ENCODE measurements at regions not wholly inside any gene's neighbourhood (a gene's known extent, or its start where the extent isn't known, plus 50 kb on each side); places are given as distances from the start of the nearest gene placed in this dataset.
"Not testable (repeated sequence)": the region's sequence is repeated elsewhere in the genome, so short reads cannot be mapped to it uniquely, and the experiment has no call there.

GRCh38 chr5:101627770-101628169 is 668.3 kb downstream of the SLCO4C1 start:
- not testable (repeated sequence) for DNase-seq

GRCh38 chr5:101626572-101626971 is 669.5 kb downstream of the SLCO4C1 start:
- DNase-seq = no peak

GRCh38 chr5:101611039-101611438 is 685.0 kb downstream of the SLCO4C1 start:
- DNase-seq = no peak

GRCh38 chr5:101608322-101608721 is 687.8 kb downstream of the SLCO4C1 start:
- no peak for DNase-seq

GRCh38 chr5:101605700-101606099 is 690.4 kb downstream of the SLCO4C1 start:
- no peak for DNase-seq

GRCh38 chr5:101600614-101601013 is 695.5 kb downstream of the SLCO4C1 start:
- DNase-seq = no peak

- DNase-seq = no peak
Observed at GRCh38 chr5:101590384-101590783, 687.3 kb upstream of the ST8SIA4 start.

GRCh38 chr5:101585366-101585765 is 682.3 kb upstream of the ST8SIA4 start:
- DNase-seq = no peak

GRCh38 chr5:101580591-101580990 is 677.5 kb upstream of the ST8SIA4 start:
- DNase-seq = no peak

- DNase-seq = no peak
Observed at GRCh38 chr5:101574017-101574416, 670.9 kb upstream of the ST8SIA4 start.

GRCh38 chr5:101561018-101561417 is 657.9 kb upstream of the ST8SIA4 start:
- DNase-seq = no peak

GRCh38 chr5:101543780-101544179 is 640.7 kb upstream of the ST8SIA4 start:
- no peak for DNase-seq

- DNase-seq = no peak
Observed at GRCh38 chr5:101539315-101539714, 636.2 kb upstream of the ST8SIA4 start.

- no peak for DNase-seq
Observed at GRCh38 chr5:101535626-101536025, 632.5 kb upstream of the ST8SIA4 start.

GRCh38 chr5:101534491-101535110 is 631.5 kb upstream of the ST8SIA4 start:
- DNase-seq = no peak

GRCh38 chr5:101532430-101532829 is 629.3 kb upstream of the ST8SIA4 start:
- DNase-seq = no peak

GRCh38 chr5:101531026-101531425 is 627.9 kb upstream of the ST8SIA4 start:
- DNase-seq = no peak

GRCh38 chr5:101529094-101529493 is 626.0 kb upstream of the ST8SIA4 start:
- not testable (repeated sequence) for DNase-seq

- DNase-seq = no peak
Observed at GRCh38 chr5:101520417-101520816, 617.3 kb upstream of the ST8SIA4 start.

GRCh38 chr5:101517795-101518194 is 614.7 kb upstream of the ST8SIA4 start:
- no peak for DNase-seq

- no peak for DNase-seq
Observed at GRCh38 chr5:101515721-101516120, 612.6 kb upstream of the ST8SIA4 start.

GRCh38 chr5:101505891-101506570 is 602.9 kb upstream of the ST8SIA4 start:
- DNase-seq = no peak

GRCh38 chr5:101482931-101483330 is 579.8 kb upstream of the ST8SIA4 start:
- DNase-seq = no peak

- no peak for DNase-seq
Observed at GRCh38 chr5:101473483-101473882, 570.4 kb upstream of the ST8SIA4 start.

GRCh38 chr5:101461455-101461854 is 558.4 kb upstream of the ST8SIA4 start:
- DNase-seq = no peak
